Osteocyte (in vitro differentiated cells): ENCODE measurements at regions not wholly inside any gene's neighbourhood (a gene's known extent, or its start where the extent isn't known, plus 50 kb on each side); places are given as distances from the start of the nearest gene placed in this dataset.

ENCODE experiments used
- DNase-seq: peaks from one replicate; pipeline ENCODE4 v3.0.0; 2021; ENCODE audit warnings: mixed read lengths; ENCODE audit not compliant: unreplicated experiment; ENCODE audit errors: extremely low spot score
- H3K27ac Mint-ChIP-seq: one replicate; pipeline ENCODE4 v1.8.0; 2021; ENCODE audit warnings: mild to moderate bottlenecking, mixed read lengths; ENCODE audit not compliant: unreplicated experiment
- H3K27me3 Mint-ChIP-seq: one replicate; pipeline ENCODE4 v1.8.0; 2021; ENCODE audit warnings: mixed read lengths; ENCODE audit not compliant: unreplicated experiment
- H3K36me3 Mint-ChIP-seq: one replicate; pipeline ENCODE4 v1.8.0; 2021; ENCODE audit warnings: mixed read lengths; ENCODE audit not compliant: unreplicated experiment
- H3K4me1 Mint-ChIP-seq: one replicate; pipeline ENCODE4 v1.8.0; 2021; ENCODE audit warnings: mixed read lengths; ENCODE audit not compliant: unreplicated experiment
- H3K4me3 Mint-ChIP-seq: one replicate; pipeline ENCODE4 v1.8.0; 2021; ENCODE audit warnings: mild to moderate bottlenecking, moderate library complexity, mixed read lengths; ENCODE audit not compliant: unreplicated experiment
- H3K9me3 Mint-ChIP-seq: one replicate; pipeline ENCODE4 v1.8.0; 2021; ENCODE audit warnings: mixed read lengths; ENCODE audit not compliant: unreplicated experiment
- CTCF ChIP-seq: fragments of 200-600 bp; sonication (generic); IDR thresholded peaks from 2 replicates; pipeline ENCODE4 v1.5.0; 2021; ENCODE audit warnings: antibody characterized with exemption, mild to moderate bottlenecking, moderate library complexity

- TF ChIP-seq CTCF: no peak
- no peak overlapping the region for H3K27ac Mint-ChIP-seq
- peaks cover 14% of the 10 kb centered on the region for H3K9me3 Mint-ChIP-seq
- no peaks in the 10 kb centered on the region for H3K36me3 Mint-ChIP-seq
- H3K4me1 Mint-ChIP-seq: no peaks in the 10 kb centered on the region
- no peak overlapping the region for H3K4me3 Mint-ChIP-seq
- no peaks in the 10 kb centered on the region for H3K27me3 Mint-ChIP-seq
- DNase-seq: no peak
These were observed 1378.7 kb upstream of the C9orf72 start for GRCh38 chr9:28951945-28952344.

GRCh38 chr9:28956116-28956880 lies 1383.0 kb upstream of the C9orf72 start:
- Mint-ChIP-seq H3K27me3 (no peaks in the 10 kb centered on the region), H3K36me3 (no peaks in the 10 kb centered on the region), H3K4me1 (no peaks in the 10 kb centered on the region), H3K4me3 (no peak overlapping the region), H3K9me3 (peaks cover 9% of the 10 kb centered on the region), H3K27ac (no peak overlapping the region)
- no peak for DNase-seq
- no peak for TF ChIP-seq CTCF

DNA sequence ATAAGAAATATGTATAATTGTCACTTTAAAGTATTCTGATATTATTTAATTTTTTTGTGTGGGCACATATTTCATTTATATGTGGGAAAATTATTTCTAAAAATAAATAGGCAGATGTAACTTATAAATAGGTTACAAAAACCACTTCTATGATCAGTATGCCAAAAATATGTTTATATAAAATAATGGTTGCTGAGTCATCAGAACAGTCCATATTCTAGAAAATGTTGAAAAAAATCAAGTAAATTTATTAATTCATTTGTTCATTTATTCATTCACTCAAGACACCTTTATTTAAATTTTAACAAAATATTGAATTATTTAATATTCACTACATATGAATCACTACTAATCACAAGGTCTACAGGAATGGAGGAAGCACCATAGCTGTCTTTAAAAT lies 1387.3 kb upstream of the C9orf72 start:
- Mint-ChIP-seq H3K4me1 (no peaks in the 10 kb centered on the region), H3K9me3 (no peaks in the 10 kb centered on the region), H3K4me3 (no peak overlapping the region), H3K36me3 (no peaks in the 10 kb centered on the region), H3K27ac (no peak overlapping the region), H3K27me3 (no peaks in the 10 kb centered on the region)
- no peak for DNase-seq
- TF ChIP-seq CTCF: no peak

GRCh38 chr9:28961623-28962022 lies 1388.3 kb upstream of the C9orf72 start:
- no peaks in the 10 kb centered on the region for H3K36me3 Mint-ChIP-seq
- no peak overlapping the region for H3K27ac Mint-ChIP-seq
- H3K4me3 Mint-ChIP-seq: no peak overlapping the region
- H3K9me3 Mint-ChIP-seq: no peaks in the 10 kb centered on the region
- TF ChIP-seq CTCF: no peak
- no peak for DNase-seq
- no peaks in the 10 kb centered on the region for H3K27me3 Mint-ChIP-seq
- no peaks in the 10 kb centered on the region for H3K4me1 Mint-ChIP-seq

GRCh38 chr9:28967226-28967625 lies 1393.9 kb upstream of the C9orf72 start:
- Mint-ChIP-seq H3K4me3 (no peak overlapping the region), H3K36me3 (no peaks in the 10 kb centered on the region), H3K27me3 (no peaks in the 10 kb centered on the region), H3K9me3 (no peaks in the 10 kb centered on the region), H3K27ac (no peak overlapping the region), H3K4me1 (no peaks in the 10 kb centered on the region)
- no peak for TF ChIP-seq CTCF
- no peak for DNase-seq
